GM21381 (cell line): ENCODE measurements at regions not wholly inside any gene's neighbourhood (a gene's known extent, or its start where the extent isn't known, plus 50 kb on each side); places are given as distances from the start of the nearest gene placed in this dataset.
"Not testable (repeated sequence)": the region's sequence is repeated elsewhere in the genome, so short reads cannot be mapped to it uniquely, and the experiment has no call there.

Experiments
- ATAC-seq: cut with Tn5 transposase; IDR thresholded peaks from one replicate; pipeline ENCODE4 v1.9.1; 2021; ENCODE audit warnings: mild to moderate bottlenecking, moderate library complexity; ENCODE audit not compliant: unreplicated experiment

- no peak for ATAC-seq
Observed at GRCh38 chr15:58355382-58355971, 76.3 kb upstream of the LIPC start.

- no peak for ATAC-seq
Observed at GRCh38 chr15:58355973-58356372, 75.8 kb upstream of the LIPC start.

- ATAC-seq, result no peak
Observed at GRCh38 chr15:58357529-58358476, 74.0 kb upstream of the LIPC start.

- no peak for ATAC-seq
Observed at GRCh38 chr15:58360421-58361090, 71.2 kb upstream of the LIPC start.

GRCh38 chr15:58361273-58361759 lies 70.5 kb upstream of the LIPC start:
- no peak for ATAC-seq

- no peak for ATAC-seq
Observed at GRCh38 chr15:58362262-58362922, 69.4 kb upstream of the LIPC start.

- not testable (repeated sequence) for ATAC-seq
Observed at GRCh38 chr15:58363118-58363517, 68.7 kb upstream of the LIPC start.

GRCh38 chr15:58363673-58364072 lies 68.1 kb upstream of the LIPC start:
- not testable (repeated sequence) for ATAC-seq

- ATAC-seq, result not testable (repeated sequence)
Observed at GRCh38 chr15:58365098-58365497, 66.7 kb upstream of the LIPC start.

GRCh38 chr15:58369261-58369701 lies 62.5 kb upstream of the LIPC start:
- no peak for ATAC-seq

GRCh38 chr15:58369956-58370355 lies 61.8 kb upstream of the LIPC start:
- no peak for ATAC-seq

GRCh38 chr15:58374147-58374546 lies 57.6 kb upstream of the LIPC start:
- ATAC-seq, result no peak

- no peak for ATAC-seq
Observed at GRCh38 chr15:58377193-58377592, 54.6 kb upstream of the LIPC start.

- ATAC-seq, result no peak
Observed at GRCh38 chr15:58378241-58379085, 53.3 kb upstream of the LIPC start.

- not testable (repeated sequence) for ATAC-seq
Observed at GRCh38 chr15:58379454-58379853, 52.3 kb upstream of the LIPC start.

- no peak for ATAC-seq
Observed at GRCh38 chr15:58380280-58380945, 51.4 kb upstream of the LIPC start.

GRCh38 chr15:58381697-58382096 lies 50.1 kb upstream of the LIPC start:
- no peak for ATAC-seq
